Suprapubic skin (tissue), 4 donors: ENCODE measurements at regions not wholly inside any gene's neighbourhood (a gene's known extent, or its start where the extent isn't known, plus 50 kb on each side); places are given as distances from the start of the nearest gene placed in this dataset.

Source experiments
- CTCF ChIP-seq, 2 donors: fragments of 200-600 bp in 1 of 2; fragments of 450-650 bp in 1 of 2; sonication (generic) in 1 of 2; IDR thresholded peaks; one replicate each; pipeline ENCODE4 v1.5.1; 2016 to 2019; ENCODE audit warnings: antibody characterized with exemption in 2 of 2, mild to moderate bottlenecking in 1 of 2, moderate library complexity in 1 of 2
- POLR2A ChIP-seq, 2 donors: fragments of 450-650 bp; IDR thresholded peaks; one replicate each; pipeline ENCODE4 v1.6.1; 2017; ENCODE audit warnings: antibody characterized with exemption in 2 of 2, mild to moderate bottlenecking in 2 of 2, moderate library complexity in 2 of 2
- POLR2AphosphoS5 ChIP-seq, 3 donors: sonication (generic); formaldehyde crosslinking; IDR thresholded peaks; one replicate each; pipeline ENCODE4 v1.6.1; 2017; ENCODE audit warnings: antibody characterized with exemption in 3 of 3

- TF ChIP-seq POLR2A (IDR thresholded peaks at IDR 0.05) (no peak), CTCF (IDR thresholded peaks at IDR 0.05) (no peak), POLR2AphosphoS5 (IDR thresholded peaks at IDR 0.05) (no peak)
These were observed 57.3 kb upstream of the SNTG2 start for GRCh38 chr2:893311-893710.
